ENCODE measurements at regions not wholly inside any gene's neighbourhood (a gene's known extent, or its start where the extent isn't known, plus 50 kb on each side); places are given as distances from the start of the nearest gene placed in this dataset.

GRCh38 chr3:66133853-66134445, 86.9 kb upstream of the SLC25A26 start:
- no peak overlapping the region for H3K27ac ChIP-seq (ENCODE audit: low read length)
- H3K36me3 ChIP-seq (ENCODE audit: control insufficient read depth, insufficient read depth, low read length), result no peaks in the 10 kb centered on the region
- no peaks in the 10 kb centered on the region for H3K4me1 ChIP-seq (ENCODE audit: control insufficient read depth, insufficient read depth, low read length)
- intact Hi-C loops (cut with micrococcal nuclease; ENCODE audit: unreplicated experiment), result no loop called here
- H3K4me3 ChIP-seq (ENCODE audit: low read depth in 2 of 2, low read length in 2 of 2), result no peak overlapping the region
- in situ Hi-C loops (cut with HindIII; ENCODE audit: low pct_unique_long_range_greater_than_20kb, low sequenced_read_pairs), result no loop called here
- H3K27me3 ChIP-seq (ENCODE audit: control insufficient read depth, insufficient read depth, low read length), result no peaks in the 10 kb centered on the region
- ATAC-seq, result no peak
- no peak for TF ChIP-seq TCF7L2 (IDR thresholded peaks at IDR 0.05; ENCODE audit: low read depth, low read length)
- TF ChIP-seq POLR2AphosphoS5 (IDR thresholded peaks at IDR 0.05; ENCODE audit: low read depth, low read length), result no peak
- no peak for TF ChIP-seq SIN3A (IDR thresholded peaks at IDR 0.05; ENCODE audit: borderline replicate concordance, insufficient read depth, low read depth, low read length)
- TF ChIP-seq REST (IDR thresholded peaks at IDR 0.05; ENCODE audit: insufficient read depth in 1 of 2, low read depth in 2 of 2, low read length in 1 of 2), result no peak
- no peak for TF ChIP-seq CTCF (IDR thresholded peaks at IDR 0.05)
- POLR2A ChIA-PET, result no interaction called here
- H3K9me3 ChIP-seq (ENCODE audit: control insufficient read depth, insufficient read depth, low read depth, low read length), result no peaks in the 10 kb centered on the region
- CTCF ChIA-PET, result no interaction called here
- no TSS peak for BruUV-seq (replicated peaks)
- no peak for DNase-seq (ENCODE audit: low read depth, low spot score)

GRCh38 chr3:66133050-66133757, 87.6 kb upstream of the SLC25A26 start:
- in situ Hi-C loops (cut with HindIII; ENCODE audit: low pct_unique_long_range_greater_than_20kb, low sequenced_read_pairs) (no loop called here), intact Hi-C loops (cut with micrococcal nuclease; ENCODE audit: unreplicated experiment) (no loop called here)
- POLR2A ChIA-PET, result interaction anchor here (0.6 to 0.7 kb wide), 2 partner anchors 11 to 108 kb away, joined by 3 to 9 read pairs; no protein-coding TSS in a partner anchor
- TF ChIP-seq POLR2AphosphoS5 (IDR thresholded peaks at IDR 0.05; ENCODE audit: low read depth, low read length) (no peak), REST (IDR thresholded peaks at IDR 0.05; ENCODE audit: insufficient read depth in 1 of 2, low read depth in 2 of 2, low read length in 1 of 2) (no peak), CTCF (IDR thresholded peaks at IDR 0.05) (no peak)
- H3K9me3 ChIP-seq (ENCODE audit: control insufficient read depth, insufficient read depth, low read depth, low read length), result no peaks in the 10 kb centered on the region
- no peak for DNase-seq (ENCODE audit: low read depth, low spot score)
- H3K4me3 ChIP-seq (ENCODE audit: low read depth in 2 of 2, low read length in 2 of 2), result no peak overlapping the region
- no peak for ATAC-seq
- H3K36me3 ChIP-seq (ENCODE audit: control insufficient read depth, insufficient read depth, low read length), result no peaks in the 10 kb centered on the region
- CTCF ChIA-PET, result no interaction called here
- no peaks in the 10 kb centered on the region for H3K27me3 ChIP-seq (ENCODE audit: control insufficient read depth, insufficient read depth, low read length)
- H3K4me1 ChIP-seq (ENCODE audit: control insufficient read depth, insufficient read depth, low read length), result no peaks in the 10 kb centered on the region
- no peak overlapping the region for H3K27ac ChIP-seq (ENCODE audit: low read length)
- BruUV-seq (replicated peaks), result no TSS peak
